DMS114 treated with DMSO at 0.1 percent for 48 hours (cell line): ENCODE measurements at regions not wholly inside any gene's neighbourhood (a gene's known extent, or its start where the extent isn't known, plus 50 kb on each side); places are given as distances from the start of the nearest gene placed in this dataset.

Experiments used
- DNase-seq: peaks from one replicate; lab custom pipeline; 2025; ENCODE audit not compliant: unreplicated experiment; lab: John Stamatoyannopoulos, UW

DNA sequence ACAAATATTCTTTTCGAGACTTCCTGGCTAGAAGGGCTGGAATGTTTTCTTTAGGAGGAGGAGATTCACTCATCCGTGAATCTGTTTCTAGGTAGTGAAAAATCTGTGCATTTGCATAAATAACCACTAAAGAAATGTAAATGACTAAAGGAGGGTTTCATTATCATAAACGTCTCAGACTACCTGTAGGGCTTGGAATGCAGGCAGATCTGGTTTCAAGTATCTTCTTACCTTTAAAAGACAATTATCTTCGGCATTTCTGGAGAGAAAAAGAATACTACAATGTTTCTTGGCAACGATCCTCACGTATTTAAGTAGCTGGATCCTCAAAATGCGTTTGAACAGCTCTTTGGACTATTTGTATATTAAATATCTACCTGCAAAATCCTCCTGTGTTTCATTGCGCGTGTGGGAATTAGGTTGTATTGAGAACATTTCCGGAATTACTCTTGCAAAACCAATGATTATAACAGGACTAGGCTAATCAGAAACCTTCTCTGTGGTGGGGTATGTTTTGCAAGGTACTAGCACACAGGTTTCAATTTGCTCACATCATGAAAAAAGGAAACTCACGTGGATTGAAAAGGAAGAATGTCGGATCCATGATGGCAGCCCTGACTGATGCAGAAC lies 291.1 kb upstream of the ARGLU1 start:
- no peak for DNase-seq

DNA sequence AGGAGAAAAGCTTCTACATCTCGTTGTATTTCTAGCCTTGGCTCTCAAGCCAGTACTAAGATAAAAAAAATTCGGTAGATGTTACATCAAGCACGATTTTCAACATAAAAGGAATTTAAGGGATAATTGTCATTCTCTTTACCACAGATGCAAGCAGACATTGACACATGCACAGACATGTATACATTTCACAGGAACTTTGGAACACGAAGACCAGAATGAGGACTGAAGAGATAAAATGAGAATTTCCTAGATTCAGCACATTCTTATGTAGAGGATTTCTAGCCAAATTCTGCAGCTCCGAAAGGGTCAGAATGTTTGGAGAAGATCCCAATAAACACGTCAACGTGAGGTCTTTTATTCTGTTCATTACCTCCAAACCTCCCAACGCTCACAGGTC lies 284.5 kb upstream of the ARGLU1 start:
- DNase-seq = no peak

DNA sequence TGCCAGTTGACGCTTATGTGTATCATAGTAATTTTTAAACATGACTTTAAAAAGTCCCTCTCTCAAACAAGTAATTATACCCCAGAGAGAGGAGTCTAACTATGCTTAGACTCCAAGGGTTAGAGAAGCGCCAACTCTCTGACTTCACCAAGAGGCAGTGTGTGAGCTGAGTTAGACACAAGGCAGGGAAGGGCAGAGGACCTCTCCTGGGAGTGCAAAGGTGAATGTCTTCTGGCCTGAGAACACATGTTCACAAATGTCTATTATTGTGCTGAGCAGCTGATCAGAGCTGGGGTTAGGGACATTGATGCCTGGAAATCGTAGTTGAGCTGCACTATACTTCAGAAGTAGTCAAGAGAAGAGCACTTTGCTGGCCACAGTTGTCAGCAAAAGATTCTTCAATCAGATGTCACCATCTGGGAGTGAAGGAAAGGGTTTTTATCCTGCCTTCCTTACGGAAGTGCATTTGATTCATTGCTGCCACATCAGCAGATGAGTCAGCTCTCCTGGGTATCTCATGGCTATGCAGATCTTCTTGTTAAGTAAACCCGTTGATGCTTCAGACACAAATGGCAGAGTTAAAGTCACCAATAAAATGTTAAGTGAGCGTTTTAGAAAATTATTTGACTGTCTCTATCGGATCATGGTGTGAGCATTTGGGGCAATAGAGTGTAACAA lies 283.2 kb upstream of the ARGLU1 start:
- no peak for DNase-seq

DNA sequence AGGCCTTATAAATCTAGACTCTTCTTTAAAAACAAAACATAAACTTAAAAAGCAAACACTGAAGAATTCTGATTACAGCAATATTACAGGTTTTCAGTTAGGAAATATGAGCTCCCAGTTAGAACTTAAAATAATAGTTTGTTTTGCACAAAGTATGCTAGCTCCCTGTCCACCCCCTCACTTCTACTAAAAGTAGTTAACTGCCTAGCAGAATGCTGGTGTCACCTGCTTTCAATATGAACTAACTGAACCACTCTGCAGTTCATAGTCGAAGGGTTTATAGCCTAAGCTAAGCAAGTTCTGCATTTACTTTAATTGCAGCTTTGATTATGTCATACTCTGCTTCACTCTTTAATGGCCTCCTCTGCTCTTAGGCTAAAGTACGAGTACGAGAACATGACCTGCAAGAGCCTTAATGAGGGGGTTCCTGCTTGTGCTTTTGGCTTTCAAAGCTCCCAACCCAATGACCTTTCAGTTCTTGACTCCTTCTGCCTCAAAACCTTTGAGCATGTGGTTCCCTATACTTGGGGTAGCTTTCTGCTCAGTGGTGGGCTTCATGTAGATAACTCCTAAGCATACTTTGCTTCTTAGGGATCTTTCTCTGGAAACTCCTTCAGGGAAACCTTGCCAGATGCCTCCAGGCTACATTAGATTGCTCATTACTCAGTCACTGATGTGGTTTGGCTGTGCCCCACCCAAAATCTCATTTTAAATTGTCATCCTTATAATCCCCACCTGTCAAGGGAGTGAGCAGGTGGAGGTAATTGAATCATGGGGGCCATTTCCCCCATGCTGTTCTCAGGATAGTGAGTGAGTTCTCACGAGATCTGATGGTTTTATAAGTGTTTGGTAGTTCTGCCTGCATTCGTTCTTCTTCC lies 278.9 kb upstream of the ARGLU1 start:
- no peak for DNase-seq

DNA sequence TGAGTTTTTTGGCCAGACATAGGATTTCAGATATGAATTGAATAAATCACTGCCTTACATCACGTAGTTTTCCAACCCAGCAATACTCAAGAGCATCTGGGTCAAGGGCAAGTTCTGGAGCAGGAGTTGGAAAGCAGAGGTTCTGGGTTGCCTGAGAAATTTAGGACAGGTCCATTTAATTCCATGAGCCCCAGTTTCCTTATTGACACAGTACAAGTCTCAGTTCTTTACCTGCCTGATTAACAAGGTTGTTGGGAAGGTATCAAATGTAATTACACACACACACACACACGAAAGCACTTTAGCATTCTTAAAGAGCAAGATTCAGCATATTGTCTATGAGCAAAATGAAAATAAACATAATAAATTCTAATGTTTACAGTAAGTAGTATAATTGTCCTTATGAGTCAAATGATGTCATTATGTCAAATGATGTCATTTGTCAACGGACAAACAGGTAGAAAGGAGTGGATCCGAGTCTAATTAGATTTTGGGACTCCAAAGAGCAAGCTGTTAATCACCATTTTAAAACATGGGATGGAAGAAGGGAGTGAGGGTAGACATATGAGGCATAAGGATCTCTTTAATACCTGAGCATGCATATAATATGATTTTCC lies 268.4 kb upstream of the ARGLU1 start:
- DNase-seq = no peak

DNA sequence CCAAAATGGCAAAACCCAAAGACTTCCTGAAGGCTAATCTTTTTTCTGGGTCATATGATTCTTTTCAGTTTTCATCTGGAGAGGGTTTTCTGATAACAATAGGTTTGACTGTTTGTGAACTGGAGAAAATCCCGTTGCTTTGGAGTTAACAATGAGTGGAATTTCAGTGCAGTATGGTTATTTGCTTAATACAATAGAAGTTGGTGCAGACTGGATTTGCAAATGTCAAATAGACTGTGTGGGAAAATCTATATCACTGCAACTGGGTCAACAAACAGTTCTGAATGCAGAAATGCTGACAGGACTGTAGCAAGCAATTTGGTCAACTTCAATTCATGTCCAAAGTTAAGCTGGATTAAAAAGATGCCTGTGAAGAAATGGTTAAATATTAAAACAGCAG lies 267.5 kb upstream of the ARGLU1 start:
- no peak for DNase-seq

DNA sequence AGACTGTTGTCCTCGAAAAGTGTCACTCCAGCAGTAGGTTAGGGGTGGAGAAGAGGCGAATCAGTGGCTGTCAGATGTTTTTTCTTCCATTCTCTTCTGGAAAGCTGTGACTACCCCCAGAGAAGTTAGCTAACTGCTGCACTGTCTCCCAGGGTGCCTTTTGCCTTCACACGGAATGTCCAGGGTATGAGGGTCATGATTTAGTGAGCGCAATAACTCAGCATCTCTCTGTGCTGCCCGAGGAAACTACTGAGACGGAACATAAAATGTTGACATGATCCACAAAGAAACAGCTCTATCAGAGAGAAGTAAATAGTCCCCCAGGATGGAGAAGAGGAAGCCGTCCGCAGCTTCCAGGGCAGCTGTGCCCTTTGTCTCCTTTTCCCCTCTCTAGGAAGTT lies 254.0 kb upstream of the ARGLU1 start:
- no peak for DNase-seq

DNA sequence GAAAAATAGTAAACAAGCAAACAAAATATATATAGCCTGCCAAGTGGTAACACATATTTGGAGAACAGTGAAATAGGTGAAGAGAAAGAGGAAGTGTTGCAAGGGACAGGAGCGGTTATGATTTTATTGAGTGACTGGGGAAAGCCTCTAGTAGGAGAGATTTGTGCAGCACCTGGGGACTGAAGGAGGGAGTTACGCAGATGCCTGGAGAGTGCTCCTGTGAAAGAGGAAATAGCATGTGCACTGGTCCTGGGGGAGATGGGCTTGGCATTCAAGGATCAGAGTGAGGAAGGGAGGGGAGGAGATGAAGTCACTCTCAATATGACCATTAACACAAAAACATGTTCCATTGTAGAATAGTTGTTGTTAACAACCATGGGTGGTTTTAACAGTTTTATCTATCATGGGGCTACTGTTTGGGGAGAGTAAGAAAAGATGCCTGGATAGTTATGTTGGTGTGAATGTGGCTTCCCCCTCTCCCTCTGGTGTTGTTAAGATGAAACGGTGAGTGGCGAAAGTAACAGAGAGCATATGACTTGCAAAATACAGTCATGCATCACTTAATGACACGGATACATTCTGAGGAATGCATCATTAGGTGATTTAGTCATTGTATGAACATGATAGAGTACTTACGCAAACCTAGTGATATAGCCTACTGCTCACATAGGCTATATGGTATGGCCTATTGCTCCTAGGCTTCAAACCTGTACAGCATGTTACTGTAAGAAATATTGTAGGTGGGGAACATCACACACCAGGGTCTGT lies 251.7 kb upstream of the ARGLU1 start:
- DNase-seq = no peak

DNA sequence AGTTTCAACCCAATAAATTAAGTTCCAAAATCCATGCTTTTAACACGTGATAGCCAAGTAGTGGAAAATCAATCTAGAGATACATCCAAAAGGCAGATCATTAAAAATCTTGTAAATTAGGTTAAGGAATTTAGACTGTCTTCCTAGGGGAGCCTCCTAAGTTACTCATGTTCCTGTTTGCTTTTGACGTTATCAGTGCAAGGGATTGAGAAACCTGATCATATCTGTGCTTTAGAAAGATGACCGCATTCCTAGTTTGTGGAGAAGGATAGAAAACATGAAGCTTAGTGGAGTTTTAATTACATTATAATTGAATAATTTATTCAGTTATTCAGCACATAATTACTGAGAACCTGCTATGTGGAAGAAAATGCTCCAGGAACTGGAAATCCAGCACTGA lies 251.0 kb upstream of the ARGLU1 start:
- DNase-seq = no peak

DNA sequence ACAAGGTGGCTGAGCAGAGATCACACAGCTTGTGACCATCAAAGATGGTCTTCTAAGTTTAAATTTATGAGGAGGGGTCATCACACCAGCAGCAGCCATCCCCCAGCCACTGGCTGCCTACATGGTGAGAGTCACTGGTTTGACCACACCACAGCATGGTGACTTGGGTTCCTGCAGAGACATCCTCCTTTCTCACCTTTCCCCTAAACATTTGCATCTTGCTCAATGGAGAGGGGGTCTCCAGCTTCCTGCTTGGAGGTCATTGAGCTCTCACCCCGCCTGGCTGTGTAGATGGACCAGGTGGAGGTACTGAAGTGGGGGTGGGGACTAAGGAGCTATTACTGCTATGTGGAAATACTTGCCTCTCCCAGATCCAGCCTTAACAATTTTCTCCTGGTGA lies 247.6 kb upstream of the ARGLU1 start:
- no peak for DNase-seq

DNA sequence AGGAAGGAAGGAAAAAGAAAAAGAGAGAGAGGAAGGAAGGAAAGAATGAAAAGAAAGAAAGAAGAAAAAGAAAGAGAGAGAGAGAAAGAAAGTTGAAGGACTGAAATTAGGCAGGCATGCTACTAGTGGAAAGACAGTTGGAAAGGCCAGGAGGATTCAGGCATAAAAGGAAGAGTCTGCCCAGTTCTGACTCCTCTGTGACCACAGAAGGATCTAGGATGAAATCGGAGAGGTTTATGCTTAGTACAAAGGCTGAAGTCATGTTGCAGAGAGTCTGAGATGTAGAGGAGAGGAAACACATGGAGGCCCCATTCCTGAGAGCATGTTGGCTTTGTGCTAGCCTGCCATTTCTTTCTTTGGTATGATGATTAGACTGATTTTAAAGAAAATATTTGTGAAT lies 246.5 kb upstream of the ARGLU1 start:
- no peak for DNase-seq

DNA sequence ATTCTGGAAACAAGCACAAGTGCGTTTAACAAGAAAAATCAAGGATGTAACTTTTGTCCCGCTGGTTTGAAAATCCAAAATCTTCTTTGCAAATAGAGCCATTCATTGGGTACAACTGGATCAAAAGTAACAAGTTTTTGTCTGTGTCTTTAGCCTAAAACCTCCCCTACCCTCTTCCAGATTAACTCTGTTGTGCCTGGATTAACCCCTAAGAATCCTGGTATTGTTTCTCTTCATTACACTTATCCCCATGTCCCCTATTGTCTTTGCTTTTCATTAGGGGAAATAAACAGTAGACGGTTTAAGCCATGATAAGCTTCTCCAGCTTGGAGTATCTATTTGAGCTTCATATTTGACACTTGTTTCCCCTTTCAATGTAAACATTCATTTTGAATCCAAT lies 242.1 kb upstream of the ARGLU1 start:
- no peak for DNase-seq

DNA sequence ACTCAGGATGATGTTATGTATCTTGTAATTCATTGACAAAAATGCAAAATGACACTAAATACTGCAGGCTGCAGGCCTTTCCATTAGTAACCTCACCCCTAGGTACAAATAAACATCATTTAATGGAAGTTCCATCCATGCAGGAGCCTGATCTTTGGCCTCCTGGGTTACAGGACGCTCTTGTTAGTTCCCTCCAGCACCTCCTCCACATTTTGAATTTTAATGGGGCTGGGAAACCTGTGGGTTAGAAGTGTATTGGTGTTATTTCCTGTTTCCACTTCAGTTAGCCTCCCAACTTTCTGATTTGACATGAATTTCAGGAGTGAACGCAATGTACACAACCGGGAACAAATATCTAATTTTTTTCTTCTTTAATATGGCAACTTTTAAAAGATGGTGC lies 237.1 kb upstream of the ARGLU1 start:
- no peak for DNase-seq

DNA sequence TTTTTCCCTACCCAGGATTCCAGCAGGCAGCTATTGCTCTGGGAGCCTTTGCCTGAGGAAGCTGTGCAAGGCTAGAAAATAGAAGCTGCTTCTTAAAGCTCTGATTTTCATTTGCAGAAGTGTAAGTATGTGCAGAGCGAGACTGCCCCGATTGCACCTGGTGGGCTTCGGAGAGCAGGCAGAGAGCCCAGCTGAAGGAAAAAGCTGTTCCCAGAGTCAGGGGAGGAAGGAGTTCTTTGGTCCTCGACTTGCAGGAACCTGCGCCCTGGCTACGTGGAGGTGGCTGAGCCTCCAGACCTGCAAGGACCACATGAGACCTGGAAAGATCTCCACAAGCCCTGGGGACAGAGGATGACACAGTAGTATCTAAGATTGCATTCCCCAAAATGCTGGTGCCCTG lies 235.0 kb upstream of the ARGLU1 start:
- no peak for DNase-seq

DNA sequence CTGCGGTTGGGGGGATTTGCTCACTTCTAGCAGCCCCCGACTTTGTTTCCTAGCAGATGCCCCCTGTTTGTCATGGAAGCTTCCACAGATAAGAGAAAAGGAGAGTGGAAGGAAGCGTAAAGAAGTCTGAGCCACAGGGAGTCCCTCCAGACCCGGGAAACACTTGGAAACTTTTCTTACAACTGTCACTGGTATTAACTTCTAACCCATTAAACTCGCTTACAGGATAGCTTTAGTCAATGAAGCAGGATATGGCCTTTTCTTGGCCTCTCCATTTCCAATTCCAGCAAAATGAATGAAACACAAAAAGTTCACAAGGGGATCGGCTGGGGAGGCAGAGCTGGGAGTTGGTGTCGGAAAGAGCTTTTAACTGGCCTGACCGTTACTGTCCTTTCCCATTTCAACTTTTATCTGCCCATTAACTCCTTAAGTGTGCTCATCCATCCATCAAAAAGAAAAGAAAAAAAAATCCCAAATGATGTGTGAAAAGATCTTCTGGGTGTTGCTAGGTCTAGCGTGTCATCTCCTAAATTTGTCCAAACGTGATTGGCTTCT lies 231.9 kb upstream of the ARGLU1 start:
- DNase-seq = no peak

DNA sequence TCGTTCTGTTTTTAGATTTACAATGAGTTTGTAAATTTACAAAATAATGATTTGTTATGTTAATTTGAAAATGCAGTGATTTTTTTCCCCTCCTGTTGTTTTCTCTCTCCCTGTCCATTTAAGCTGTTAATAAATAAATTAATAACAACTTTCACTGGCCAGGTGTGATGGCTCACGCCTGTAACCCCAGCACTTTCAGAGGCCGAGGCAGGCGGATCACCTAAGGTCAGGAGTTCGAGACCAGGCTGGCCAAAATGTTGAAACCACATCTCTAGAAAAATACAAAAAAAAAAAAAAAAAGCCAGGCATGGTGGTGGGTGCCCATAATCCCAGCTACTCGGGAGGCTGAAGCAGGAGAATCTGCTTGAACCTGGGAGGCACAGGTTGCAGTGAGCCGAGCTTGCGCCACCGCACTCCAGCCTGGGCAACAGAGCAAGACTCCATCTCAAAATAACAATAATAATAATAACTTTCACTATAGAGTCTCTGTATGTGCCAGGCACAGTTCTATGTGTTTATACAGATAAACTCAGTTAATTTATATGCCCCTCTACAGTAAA lies 229.2 kb upstream of the ARGLU1 start:
- DNase-seq = no peak

DNA sequence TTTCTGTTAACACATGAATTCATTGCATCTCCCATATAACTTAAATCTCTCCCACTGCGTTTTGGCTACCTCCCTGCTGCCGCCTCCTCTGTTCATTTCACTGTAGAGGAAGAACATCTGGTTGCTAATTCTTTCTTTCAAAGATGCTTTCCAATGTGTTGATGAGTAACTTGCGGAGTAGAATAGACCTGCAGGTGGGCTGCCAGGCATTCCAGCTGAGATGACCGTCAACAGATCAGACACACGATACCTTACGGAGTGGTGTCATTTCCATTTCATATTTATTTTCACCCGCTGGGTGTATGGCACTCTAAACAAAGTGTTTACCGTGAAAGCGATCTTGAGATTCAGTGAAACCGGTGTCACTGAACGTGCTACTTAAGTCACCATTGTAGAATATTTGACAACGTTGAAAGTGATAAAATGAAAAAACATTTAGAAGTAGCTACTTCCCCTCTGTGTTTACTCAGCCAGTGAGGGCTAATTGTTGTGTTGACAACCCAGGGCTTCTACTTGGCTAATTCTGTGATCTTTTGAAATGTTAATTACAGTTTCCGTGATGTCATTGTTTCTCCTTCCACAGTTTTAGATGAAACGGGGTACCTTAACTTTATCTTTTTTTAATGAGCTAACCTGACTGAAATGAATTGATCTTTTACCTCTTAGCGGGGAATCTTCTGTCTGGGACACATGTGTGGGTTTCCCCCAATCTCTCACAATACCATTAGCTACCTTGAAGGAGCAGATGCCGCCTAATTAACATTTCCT lies 228.5 kb upstream of the ARGLU1 start:
- DNase-seq = no peak

DNA sequence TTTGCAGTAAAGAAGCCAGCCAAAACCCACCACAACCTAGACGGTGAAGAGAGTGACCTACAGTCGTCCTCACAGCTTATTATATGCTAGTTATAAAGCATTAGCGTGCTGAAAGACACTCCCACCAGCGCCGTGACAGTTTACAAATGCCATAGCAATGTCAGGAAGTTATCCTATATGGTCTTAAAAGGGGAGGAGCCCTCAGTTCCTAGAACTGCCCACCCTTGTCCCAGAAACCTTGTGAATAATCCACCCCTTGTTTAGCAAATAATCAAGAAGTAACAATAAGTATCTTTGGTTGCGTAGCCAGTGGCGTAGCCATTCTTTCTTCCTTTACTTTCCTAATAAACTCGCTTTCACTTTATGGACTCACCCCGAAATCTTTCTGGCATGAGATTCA lies 227.9 kb upstream of the ARGLU1 start:
- no peak for DNase-seq

DNA sequence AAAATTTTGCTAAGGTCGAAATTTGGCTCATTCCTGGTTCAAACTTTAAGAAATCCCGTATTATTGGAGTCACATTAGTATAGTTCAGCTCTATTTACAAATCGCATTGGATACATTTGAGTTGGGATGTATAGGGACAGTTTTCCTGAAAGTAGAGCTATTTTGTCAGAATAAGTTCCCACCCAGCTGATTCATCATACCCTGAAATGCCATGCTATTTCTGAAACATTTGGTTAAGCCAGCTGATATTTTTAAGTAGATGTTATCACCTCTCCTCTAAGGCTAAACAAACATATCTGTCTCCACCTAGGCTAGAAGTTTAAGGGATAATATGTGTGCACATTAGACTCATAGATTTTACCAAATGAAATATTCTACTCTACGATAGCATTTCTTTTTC lies 226.2 kb upstream of the ARGLU1 start:
- DNase-seq = no peak

DNA sequence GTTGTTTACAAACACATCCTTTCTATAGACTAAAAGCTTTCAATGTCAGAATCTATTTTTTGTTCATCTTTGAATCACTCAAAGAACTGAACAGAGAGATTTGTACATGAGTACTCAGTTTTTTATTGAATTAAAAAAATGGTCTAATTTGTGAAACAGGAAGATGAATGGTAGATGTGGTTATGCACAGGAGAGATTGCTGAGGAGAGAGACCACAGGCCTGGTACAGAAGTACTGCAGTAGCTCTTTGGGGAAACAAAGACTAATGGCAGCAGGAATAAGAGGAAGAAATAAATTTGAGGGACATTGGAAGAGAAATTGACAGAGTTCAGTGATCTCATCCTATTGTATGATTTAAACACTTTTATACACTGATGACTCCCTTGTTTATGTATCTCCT lies 222.0 kb upstream of the ARGLU1 start:
- DNase-seq = no peak
